PC-9 (cell line): ENCODE measurements at regions not wholly inside any gene's neighbourhood (a gene's known extent, or its start where the extent isn't known, plus 50 kb on each side); places are given as distances from the start of the nearest gene placed in this dataset.
A peak's percentile ranks its signal among the peaks of the same experiment; 100 is the strongest.

ENCODE experiments used
- BruUV-seq: library from RNA; stranded (reverse); fragments of 400-500 nt; replicated peaks from 2 replicates; lab custom pipeline; 2021; lab: Mats Ljungman, UMichigan
- CTCF ChIA-PET: fragments of 300-600 bp; sonication (Branson Sonifier 250); formaldehyde crosslinking; loops from one replicate; lab custom pipeline; 2022; ENCODE audit warnings: antibody characterized with exemption; lab: Charles Lee
- POLR2A ChIA-PET: fragments of 300-600 bp; sonication (Branson Sonifier 250); formaldehyde crosslinking; loops from one replicate; lab custom pipeline; 2022; ENCODE audit warnings: antibody characterized with exemption; ENCODE audit not compliant: unreplicated experiment; lab: Charles Lee
- DNase-seq, 2 experiments: peaks; one replicate each; pipeline versions ENCODE4 v3.0.0 to v3.0.0-alpha.2; 2015 to 2022; ENCODE audit warnings: mixed read lengths in 1 of 2
- H2AFZ ChIP-seq: fragments of 200-600 bp; sonication (generic); 2 replicates; pipeline ENCODE4 v1.8.1; 2017; ENCODE audit warnings: antibody characterized with exemption
- H3F3A ChIP-seq: fragments of 200-600 bp; sonication (generic); 2 replicates; pipeline ENCODE4 v1.8.1; 2017; ENCODE audit warnings: antibody characterized with exemption, mild to moderate bottlenecking, low read depth; ENCODE audit not compliant: insufficient read depth
- H3K27ac ChIP-seq: fragments of 200-600 bp; sonication (generic); 2 replicates; pipeline ENCODE4 v1.6.1; 2016; ENCODE audit warnings: mixed run types
- H3K27me3 ChIP-seq: fragments of 200-600 bp; sonication (generic); 2 replicates; pipeline ENCODE4 v1.6.1; 2016; ENCODE audit warnings: low read depth, mixed run types; ENCODE audit not compliant: insufficient read depth
- H3K36me3 ChIP-seq: fragments of 200-600 bp; sonication (generic); 2 replicates; pipeline ENCODE4 v1.6.1; 2016; ENCODE audit warnings: low read depth, mixed run types
- H3K4me1 ChIP-seq: fragments of 200-600 bp; sonication (generic); replicated peaks from 2 replicates; pipeline ENCODE4 v1.6.1; 2016; ENCODE audit warnings: mixed run types; ENCODE audit not compliant: insufficient read depth
- H3K4me2 ChIP-seq: fragments of 200-600 bp; sonication (generic); 2 replicates; pipeline ENCODE4 v1.6.1; 2017; ENCODE audit warnings: mixed run types
- H3K4me3 ChIP-seq: fragments of 200-600 bp; sonication (generic); 2 replicates; pipeline ENCODE4 v1.6.1; 2016; ENCODE audit warnings: mixed run types
- H3K79me2 ChIP-seq: fragments of 200-600 bp; sonication (generic); 2 replicates; pipeline ENCODE4 v1.6.1; 2017; ENCODE audit warnings: low read depth, mixed run types
- H3K9me2 ChIP-seq: fragments of 200-600 bp; sonication (generic); 2 replicates; pipeline ENCODE4 v1.8.1; 2017; ENCODE audit warnings: mild to moderate bottlenecking; ENCODE audit not compliant: insufficient read depth
- H3K9me3 ChIP-seq: fragments of 200-600 bp; sonication (generic); 2 replicates; pipeline ENCODE4 v1.8.1; 2016; ENCODE audit warnings: low read depth; ENCODE audit not compliant: insufficient read depth
- H4K20me1 ChIP-seq: fragments of 200-600 bp; sonication (generic); 2 replicates; pipeline ENCODE4 v1.8.1; 2017; ENCODE audit not compliant: insufficient read depth
- CTCF ChIP-seq: fragments of 200-600 bp; sonication (generic); conservative IDR thresholded peaks from 2 replicates; pipeline ENCODE4 v1.6.1; 2017; ENCODE audit warnings: mixed run types, antibody characterized with exemption, mild to moderate bottlenecking, moderate library complexity
- EZH2 ChIP-seq: fragments of 200-600 bp; sonication (generic); IDR thresholded peaks from 2 replicates; pipeline ENCODE4 v1.8.0; 2017; ENCODE audit warnings: antibody characterized with exemption, low read depth
- intact Hi-C: fragments of 100-400 bp; cut with micrococcal nuclease; formaldehyde crosslinking; loops from one replicate; pipeline ENCODE4 v1.10.0; 2022; ENCODE audit not compliant: unreplicated experiment

- no peaks in the 10 kb centered on the region for H3K9me2 ChIP-seq
- H3K36me3 ChIP-seq = no peaks in the 10 kb centered on the region
- intact Hi-C loops = no loop called here
- no peaks in the 10 kb centered on the region for H3K79me2 ChIP-seq
- no peaks in the 10 kb centered on the region for H3K9me3 ChIP-seq
- DNase-seq = peak in 1 of 2 experiments; percentile 34
- H2AFZ ChIP-seq = no peak overlapping the region
- H3K27ac ChIP-seq = no peak overlapping the region
- no TSS peak for BruUV-seq
- H4K20me1 ChIP-seq = no peaks in the 10 kb centered on the region
- CTCF ChIA-PET = no interaction called here
- TF ChIP-seq CTCF (no peak), EZH2 (no peak)
- no peak overlapping the region for H3K4me2 ChIP-seq
- no peaks in the 10 kb centered on the region for H3K27me3 ChIP-seq
- H3K4me3 ChIP-seq = no peak overlapping the region
- POLR2A ChIA-PET = no interaction called here
- H3K4me1 ChIP-seq = no peaks in the 10 kb centered on the region
- no peaks in the 10 kb centered on the region for H3F3A ChIP-seq
These were observed 951.6 kb downstream of the TFAP2A start for GRCh38 chr6:9463311-9463710.

GRCh38 chr6:9461188-9461587 is 953.7 kb downstream of the TFAP2A start:
- H3K4me1 ChIP-seq = no peaks in the 10 kb centered on the region
- no peaks in the 10 kb centered on the region for H3K9me3 ChIP-seq
- BruUV-seq = no TSS peak
- H2AFZ ChIP-seq = no peak overlapping the region
- no peaks in the 10 kb centered on the region for H4K20me1 ChIP-seq
- no peaks in the 10 kb centered on the region for H3K9me2 ChIP-seq
- no peaks in the 10 kb centered on the region for H3K36me3 ChIP-seq
- H3K27me3 ChIP-seq = no peaks in the 10 kb centered on the region
- intact Hi-C loops = no loop called here
- no peak for DNase-seq
- H3F3A ChIP-seq = no peaks in the 10 kb centered on the region
- no peak overlapping the region for H3K4me2 ChIP-seq
- H3K79me2 ChIP-seq = no peaks in the 10 kb centered on the region
- no peak for TF ChIP-seq EZH2
- TF ChIP-seq CTCF = no peak
- H3K27ac ChIP-seq = no peak overlapping the region
- ChIA-PET POLR2A (no interaction called here), CTCF (no interaction called here)
- no peak overlapping the region for H3K4me3 ChIP-seq

- CTCF ChIA-PET = no interaction called here
- no peaks in the 10 kb centered on the region for H3K36me3 ChIP-seq
- H3K4me2 ChIP-seq = no peak overlapping the region
- no peaks in the 10 kb centered on the region for H3K9me2 ChIP-seq
- H3K4me1 ChIP-seq = no peaks in the 10 kb centered on the region
- no TSS peak for BruUV-seq
- no peak for TF ChIP-seq CTCF
- TF ChIP-seq EZH2 = no peak
- no peak for DNase-seq
- no peaks in the 10 kb centered on the region for H3K9me3 ChIP-seq
- H3F3A ChIP-seq = no peaks in the 10 kb centered on the region
- H4K20me1 ChIP-seq = no peaks in the 10 kb centered on the region
- H3K27me3 ChIP-seq = no peaks in the 10 kb centered on the region
- H2AFZ ChIP-seq = no peak overlapping the region
- H3K4me3 ChIP-seq = no peak overlapping the region
- H3K79me2 ChIP-seq = no peaks in the 10 kb centered on the region
- intact Hi-C loops = no loop called here
- H3K27ac ChIP-seq = no peak overlapping the region
- POLR2A ChIA-PET = no interaction called here
These were observed 956.5 kb downstream of the TFAP2A start for GRCh38 chr6:9458424-9458823.
